Cardiac septum (tissue), 1 donor: ENCODE measurements at regions not wholly inside any gene's neighbourhood (a gene's known extent, or its start where the extent isn't known, plus 50 kb on each side); places are given as distances from the start of the nearest gene placed in this dataset.

Experiments used
- DNase-seq: peaks from one replicate; pipeline ENCODE4 v3.0.0-alpha.2; 2020; ENCODE audit warnings: low spot score
- intact Hi-C: fragments of 100-400 bp; cut with DNase I; formaldehyde crosslinking; loops from one replicate; pipeline ENCODE4 v1.14.0; 2022
- donor health status: DM: no; HTN: no; CAD: no.

- intact Hi-C loops, result no loop called here
- DNase-seq, result no peak
Observed at GRCh38 chr15:66953523-66954229, 111.7 kb upstream of the SMAD3 start.

GRCh38 chr15:66954601-66955000 lies 110.8 kb upstream of the SMAD3 start:
- intact Hi-C loops, result no loop called here
- no peak for DNase-seq

- DNase-seq, result no peak
- intact Hi-C loops, result no loop called here
Observed at GRCh38 chr15:66955001-66955516, 110.3 kb upstream of the SMAD3 start.

- intact Hi-C loops, result no loop called here
- no peak for DNase-seq
Observed at GRCh38 chr15:66955871-66956585, 109.4 kb upstream of the SMAD3 start.

GRCh38 chr15:66956672-66957430 lies 108.6 kb upstream of the SMAD3 start:
- intact Hi-C loops, result no loop called here
- no peak for DNase-seq

GRCh38 chr15:66957431-66957720 lies 108.0 kb upstream of the SMAD3 start:
- intact Hi-C loops, result no loop called here
- no peak for DNase-seq

GRCh38 chr15:66959066-66959465 lies 106.3 kb upstream of the SMAD3 start:
- intact Hi-C loops, result no loop called here
- no peak for DNase-seq

- intact Hi-C loops, result no loop called here
- DNase-seq, result no peak
Observed at GRCh38 chr15:66959875-66960274, 105.5 kb upstream of the SMAD3 start.

GRCh38 chr15:66960519-66960918 lies 104.9 kb upstream of the SMAD3 start:
- intact Hi-C loops, result no loop called here
- DNase-seq, result no peak

GRCh38 chr15:66961407-66961884 lies 104.0 kb upstream of the SMAD3 start:
- DNase-seq, result no peak
- intact Hi-C loops, result no loop called here

- intact Hi-C loops, result no loop called here
Observed at GRCh38 chr15:66961901-66962300, 103.5 kb upstream of the SMAD3 start.

GRCh38 chr15:66962522-66962921 lies 102.9 kb upstream of the SMAD3 start:
- intact Hi-C loops, result no loop called here
- DNase-seq, result no peak

More at GRCh38 chr15:66961901-66962300, 103.5 kb upstream of the SMAD3 start:
- no peak for DNase-seq

GRCh38 chr15:66963084-66963483 lies 102.3 kb upstream of the SMAD3 start:
- no peak for DNase-seq

GRCh38 chr15:66963710-66964109 lies 101.7 kb upstream of the SMAD3 start:
- intact Hi-C loops, result no loop called here
- DNase-seq, result no peak

More at GRCh38 chr15:66963084-66963483, 102.3 kb upstream of the SMAD3 start:
- intact Hi-C loops, result no loop called here

GRCh38 chr15:66964111-66964738 lies 101.2 kb upstream of the SMAD3 start:
- DNase-seq, result no peak
- intact Hi-C loops, result no loop called here

GRCh38 chr15:66964791-66965190 lies 100.6 kb upstream of the SMAD3 start:
- intact Hi-C loops, result no loop called here
- no peak for DNase-seq

GRCh38 chr15:66965201-66965900 lies 100.1 kb upstream of the SMAD3 start:
- intact Hi-C loops, result no loop called here
- DNase-seq, result no peak

- intact Hi-C loops, result no loop called here
- no peak for DNase-seq
Observed at GRCh38 chr15:66966256-66966655, 99.1 kb upstream of the SMAD3 start.

- intact Hi-C loops, result no loop called here
- DNase-seq, result no peak
Observed at GRCh38 chr15:66968806-66969596, 96.4 kb upstream of the SMAD3 start.
